ENCODE measurements at regions not wholly inside any gene's neighbourhood (a gene's known extent, or its start where the extent isn't known, plus 50 kb on each side); places are given as distances from the start of the nearest gene placed in this dataset.

DNA sequence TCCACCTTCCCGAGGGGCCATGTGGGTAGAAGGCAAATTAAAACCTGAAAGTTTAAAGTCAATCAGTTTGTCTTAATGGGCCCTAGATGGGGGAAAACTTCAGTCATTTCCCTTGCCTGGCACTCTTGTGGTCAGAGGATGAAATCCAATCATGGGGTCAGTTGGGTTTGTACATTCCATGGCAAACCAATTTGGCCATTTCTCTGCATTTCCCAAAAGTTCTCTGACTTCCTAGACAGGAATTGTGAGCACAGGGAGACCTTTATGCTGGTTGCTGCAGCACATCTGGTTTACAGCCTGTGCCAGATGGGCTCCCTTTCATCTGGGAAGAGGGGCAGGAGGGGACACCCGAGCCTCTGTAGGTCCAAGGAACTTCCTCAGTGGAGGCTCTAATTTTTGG is 113.0 kb downstream of the CYP26A1 start:
- ATAC-seq (replicated peaks in 6 of 8) = no peak
- H3K27ac ChIP-seq = no peak overlapping the region
- in situ Hi-C loops (cut with MboI; ENCODE audit: low pct_unique_long_range_greater_than_20kb in 2 of 9, low sequenced_read_pairs in 9 of 9, unreplicated experiment in 9 of 9) = no loop called here
- WGBS, 10 experiments = 0 to 69% (median 40%) methylated on average over 1 to 2 of the region's 2 CpGs; no CpG with 5 or more reads in 3 of the 10 experiments
- no peak overlapping the region for H3K4me3 ChIP-seq
- no peaks in the 10 kb centered on the region for H3K4me1 ChIP-seq (replicated peaks in 1 of 2)

- Histone ChIP-seq H3K4me1 (replicated peaks in 1 of 2) (no peaks in the 10 kb centered on the region), H3K4me3 (no peak overlapping the region), H3K27ac (no peak overlapping the region)
- in situ Hi-C loops (cut with MboI; ENCODE audit: low pct_unique_long_range_greater_than_20kb in 2 of 9, low sequenced_read_pairs in 9 of 9, unreplicated experiment in 9 of 9) = no loop called here
- 31 to 100% (median 80%) methylated on average over 1 to 3 of the region's 3 CpGs; no CpG with 5 or more reads in 2 of the 10 experiments for WGBS, 10 experiments
- no peak for ATAC-seq (replicated peaks in 6 of 8)
Observed at GRCh38 chr10:93189944-93190343, 116.3 kb downstream of the CYP26A1 start.

DNA sequence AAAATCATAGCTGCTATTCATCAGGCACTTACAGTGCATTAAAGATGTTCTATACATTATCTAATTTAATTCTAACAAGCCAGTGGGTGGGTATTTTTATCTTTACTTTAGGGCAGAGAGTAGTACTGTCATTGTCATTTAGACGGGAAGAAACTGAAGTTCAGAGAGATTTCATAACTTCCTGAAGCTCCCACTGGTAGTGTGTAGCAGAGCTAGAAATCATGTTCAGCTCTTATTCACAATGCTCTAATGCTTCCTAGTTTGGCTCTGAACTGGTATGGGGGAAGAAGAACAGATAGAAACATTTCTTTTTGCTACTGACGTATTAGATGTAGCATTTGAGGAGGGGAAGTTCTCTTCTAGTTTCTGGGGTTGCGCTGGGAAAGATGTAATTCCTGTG is 116.7 kb downstream of the CYP26A1 start:
- Histone ChIP-seq H3K27ac (no peak overlapping the region), H3K4me1 (replicated peaks in 1 of 2) (no peaks in the 10 kb centered on the region), H3K4me3 (no peak overlapping the region)
- no peak for ATAC-seq (replicated peaks in 6 of 8)
- in situ Hi-C loops (cut with MboI; ENCODE audit: low pct_unique_long_range_greater_than_20kb in 2 of 9, low sequenced_read_pairs in 9 of 9, unreplicated experiment in 9 of 9) = no loop called here
- WGBS, 10 experiments = 14 to 100% (median 100%) methylated on average over 1 to 3 of the region's 3 CpGs; no CpG with 5 or more reads in 3 of the 10 experiments

GRCh38 chr10:93193906-93194305 is 120.2 kb downstream of the CYP26A1 start:
- 20 to 89% (median 69%) methylated on average over 5 to 6 of the region's 6 CpGs; no CpG with 5 or more reads in 2 of the 10 experiments for WGBS, 10 experiments
- ATAC-seq (replicated peaks in 6 of 8) = no peak
- in situ Hi-C loops (cut with MboI; ENCODE audit: low pct_unique_long_range_greater_than_20kb in 2 of 9, low sequenced_read_pairs in 9 of 9, unreplicated experiment in 9 of 9) = no loop called here

DNA sequence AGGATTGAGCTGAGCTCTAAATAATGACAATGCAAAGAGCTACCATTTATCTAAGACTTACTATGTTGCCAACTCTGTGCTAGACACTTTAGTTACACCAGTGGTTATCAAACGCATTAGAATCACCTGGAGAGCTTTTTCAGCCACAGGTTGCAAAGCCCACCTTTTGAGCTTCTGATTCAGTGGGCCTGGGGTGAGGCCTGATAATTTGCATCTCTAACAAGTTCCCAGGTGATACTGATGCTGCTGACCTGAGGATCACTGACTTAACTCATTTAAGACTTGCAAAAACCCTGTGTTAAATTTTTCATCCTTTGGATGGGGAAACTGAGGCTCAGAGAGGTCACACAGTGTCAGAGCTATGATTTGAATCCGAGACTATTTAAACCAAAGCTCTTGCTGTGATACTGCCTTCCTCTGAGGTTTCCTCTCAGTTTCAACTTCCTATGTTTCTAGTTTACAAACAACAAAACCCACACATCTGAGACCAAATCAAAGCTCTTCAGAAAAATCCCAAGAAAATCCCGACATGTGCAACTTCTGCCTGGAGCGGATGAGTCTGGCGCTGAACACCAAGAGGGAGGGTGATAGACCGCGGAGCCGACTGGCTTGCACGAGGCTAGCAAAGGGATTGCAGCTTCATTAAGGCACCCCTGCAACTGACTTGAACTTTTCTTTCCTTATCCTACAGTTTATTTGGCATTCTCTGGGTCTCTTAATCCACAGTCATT is 124.9 kb downstream of the CYP26A1 start:
- peak overlapping the region; percentile 24 to 32 for H3K27ac ChIP-seq
- WGBS, 10 experiments = 0 to 100% (median 14%) methylated on average over 1 to 9 of the region's 9 CpGs
- peak overlapping the region in 1 of 5 donors; percentile 9 for H3K4me3 ChIP-seq
- in situ Hi-C loops (cut with MboI; ENCODE audit: low pct_unique_long_range_greater_than_20kb in 2 of 9, low sequenced_read_pairs in 9 of 9, unreplicated experiment in 9 of 9) = no loop called here
- peak; percentile 63 to 91 (median 78) for ATAC-seq (replicated peaks in 6 of 8)
- peaks cover 6 to 8% of the 10 kb centered on the region in 2 donors for H3K4me1 ChIP-seq (replicated peaks in 1 of 2)

More at GRCh38 chr10:93193906-93194305, 120.2 kb downstream of the CYP26A1 start:
- H3K4me1 ChIP-seq (replicated peaks in 1 of 2) = peaks cover 6 to 8% of the 10 kb centered on the region in 2 donors
- no peak overlapping the region for H3K27ac ChIP-seq
- no peak overlapping the region for H3K4me3 ChIP-seq

DNA sequence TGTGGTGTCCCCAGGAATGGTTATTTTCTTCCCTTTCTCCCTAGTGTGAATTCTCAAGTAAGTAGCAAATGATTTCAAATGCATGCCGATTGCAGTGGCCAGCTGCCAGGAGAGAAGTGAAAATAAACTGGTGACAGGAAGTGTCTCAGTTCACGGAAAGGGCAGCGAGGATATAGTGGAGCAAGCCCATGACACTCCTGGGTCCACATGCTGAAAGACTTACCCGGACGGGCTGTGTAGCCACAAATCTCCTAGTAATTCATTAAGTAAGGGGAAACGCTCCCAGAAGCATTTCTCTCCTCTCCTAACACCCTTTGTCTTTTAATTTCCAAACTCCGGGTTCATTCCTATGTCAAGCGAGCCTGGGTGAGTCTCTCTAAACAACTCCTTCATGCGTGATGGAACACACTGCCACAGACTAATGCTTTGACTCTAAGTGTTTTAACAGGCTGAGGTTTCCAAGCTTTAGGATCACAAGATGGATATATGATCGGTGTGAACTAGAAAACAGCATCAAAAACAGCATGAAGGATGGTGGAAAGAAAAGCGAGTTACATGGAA is 125.6 kb downstream of the CYP26A1 start:
- Histone ChIP-seq H3K4me1 (replicated peaks in 1 of 2) (peaks cover 7 to 8% of the 10 kb centered on the region in 2 donors), H3K4me3 (peak overlapping the region in 4 of 5 donors; percentile 5 to 13 (median 10)), H3K27ac (peak overlapping the region; percentile 1 to 24)
- WGBS, 10 experiments = 0 to 31% (median 5%) methylated on average over 2 to 11 of the region's 11 CpGs
- in situ Hi-C loops (cut with MboI; ENCODE audit: low pct_unique_long_range_greater_than_20kb in 2 of 9, low sequenced_read_pairs in 9 of 9, unreplicated experiment in 9 of 9) = no loop called here
- ATAC-seq (replicated peaks in 6 of 8) = peak; percentile 89 to 96 (median 94)

GRCh38 chr10:93204494-93205485 is 131.1 kb downstream of the CYP26A1 start:
- Histone ChIP-seq H3K4me1 (replicated peaks in 1 of 2) (peaks cover 0 to 12% of the 10 kb centered on the region in 2 donors), H3K27ac (no peak overlapping the region), H3K4me3 (no peak overlapping the region)
- 24 to 100% (median 78%) methylated on average over 1 to 5 of the region's 12 CpGs; no CpG with 5 or more reads in 3 of the 10 experiments for WGBS, 10 experiments
- in situ Hi-C loops (cut with MboI; ENCODE audit: low pct_unique_long_range_greater_than_20kb in 2 of 9, low sequenced_read_pairs in 9 of 9, unreplicated experiment in 9 of 9) = no loop called here
- ATAC-seq (replicated peaks in 6 of 8) = no peak

- Histone ChIP-seq H3K4me1 (replicated peaks in 1 of 2) (peaks cover 0 to 12% of the 10 kb centered on the region in 2 donors), H3K4me3 (no peak overlapping the region), H3K27ac (no peak overlapping the region)
- in situ Hi-C loops (cut with MboI; ENCODE audit: low pct_unique_long_range_greater_than_20kb in 2 of 9, low sequenced_read_pairs in 9 of 9, unreplicated experiment in 9 of 9) = no loop called here
- ATAC-seq (replicated peaks in 6 of 8) = peak in 6 of 8 experiments; percentile 23 to 74 (median 48)
- 33 to 100% (median 80%) methylated on average over 1 to 7 of the region's 7 CpGs; no CpG with 5 or more reads in 2 of the 10 experiments for WGBS, 10 experiments
Observed at GRCh38 chr10:93206652-93207051, 133.0 kb downstream of the CYP26A1 start.

DNA sequence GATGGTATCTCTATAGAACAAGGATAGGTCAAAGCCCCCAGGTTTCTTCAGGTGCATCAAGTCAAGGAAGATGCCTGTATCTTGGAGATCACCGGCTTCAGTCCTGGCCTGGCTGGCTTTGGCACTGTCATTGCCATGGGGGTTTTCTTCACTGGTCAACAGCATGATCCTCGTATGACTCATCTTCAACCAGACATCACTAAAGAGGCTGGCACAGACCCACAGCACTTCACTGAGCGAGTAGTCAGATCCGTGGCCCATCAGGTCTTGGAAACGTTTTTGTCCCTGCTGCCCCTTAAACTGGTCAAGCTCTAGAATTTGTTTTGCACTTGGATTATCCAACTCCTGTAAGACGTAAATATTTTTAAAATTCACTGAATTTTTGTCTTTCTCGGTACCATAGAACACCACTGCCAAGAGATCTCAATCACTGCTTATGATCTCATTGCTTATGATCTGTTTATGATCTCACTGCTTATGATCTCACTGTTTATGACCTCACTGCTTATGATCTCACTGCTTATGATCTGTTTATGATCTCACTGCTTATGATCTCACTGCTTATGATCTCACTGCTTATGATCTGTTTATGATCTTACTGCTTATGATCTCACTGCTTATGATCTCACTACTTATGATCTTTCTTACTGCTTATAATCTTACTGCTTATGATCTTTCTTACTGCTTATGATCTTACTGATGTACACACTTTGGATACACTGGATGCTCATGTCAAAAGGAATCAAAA is 135.2 kb downstream of the CYP26A1 start:
- Histone ChIP-seq H3K4me1 (replicated peaks in 1 of 2) (peaks cover 0 to 12% of the 10 kb centered on the region in 2 donors), H3K4me3 (no peak overlapping the region), H3K27ac (no peak overlapping the region)
- 50 to 100% (median 88%) methylated on average over 1 to 5 of the region's 7 CpGs for WGBS, 10 experiments
- peak in 1 of 8 experiments; percentile 35 for ATAC-seq (replicated peaks in 6 of 8)
- in situ Hi-C loops (cut with MboI; ENCODE audit: low pct_unique_long_range_greater_than_20kb in 2 of 9, low sequenced_read_pairs in 9 of 9, unreplicated experiment in 9 of 9) = no loop called here

- peaks cover 0 to 2% of the 10 kb centered on the region in 2 donors for H3K4me1 ChIP-seq (replicated peaks in 1 of 2)
- no peak overlapping the region for H3K4me3 ChIP-seq
- in situ Hi-C loops (cut with MboI; ENCODE audit: low pct_unique_long_range_greater_than_20kb in 2 of 9, low sequenced_read_pairs in 9 of 9, unreplicated experiment in 9 of 9) = no loop called here
- ATAC-seq (replicated peaks in 6 of 8) = no peak
- H3K27ac ChIP-seq = no peak overlapping the region
- 20 to 100% (median 78%) methylated on average over 1 to 4 of the region's 8 CpGs; no CpG with 5 or more reads in 3 of the 10 experiments for WGBS, 10 experiments
Observed at GRCh38 chr10:93211991-93212390, 138.3 kb downstream of the CYP26A1 start.

- Histone ChIP-seq H3K4me1 (replicated peaks in 1 of 2) (no peaks in the 10 kb centered on the region), H3K4me3 (no peak overlapping the region), H3K27ac (no peak overlapping the region)
- no peak for ATAC-seq (replicated peaks in 6 of 8)
- in situ Hi-C loops (cut with MboI; ENCODE audit: low pct_unique_long_range_greater_than_20kb in 2 of 9, low sequenced_read_pairs in 9 of 9, unreplicated experiment in 9 of 9) = no loop called here
- WGBS, 10 experiments = 0 to 80% (median 68%) methylated on average over 1 to 2 of the region's 3 CpGs; no CpG with 5 or more reads in 6 of the 10 experiments
Observed at GRCh38 chr10:93215312-93215711, 141.6 kb downstream of the CYP26A1 start.

- Histone ChIP-seq H3K4me1 (replicated peaks in 1 of 2) (no peaks in the 10 kb centered on the region), H3K27ac (no peak overlapping the region), H3K4me3 (no peak overlapping the region)
- ATAC-seq (replicated peaks in 6 of 8) = no peak
- in situ Hi-C loops (cut with MboI; ENCODE audit: low pct_unique_long_range_greater_than_20kb in 2 of 9, low sequenced_read_pairs in 9 of 9, unreplicated experiment in 9 of 9) = no loop called here
- 0 to 93% (median 63%) methylated on average over 1 to 5 of the region's 5 CpGs for WGBS, 10 experiments
Observed at GRCh38 chr10:93216341-93216985, 142.8 kb downstream of the CYP26A1 start.

Data from motor neuron (in vitro differentiated cells).